Activated CD4-positive, alpha-beta memory T cell treated with anti-CD3 and anti-CD28 coated beads, Interleukin-2, amount 10 ng/mL, durations not matched to agents 7 days and 5 days (primary cell): ENCODE measurements at regions not wholly inside any gene's neighbourhood (a gene's known extent, or its start where the extent isn't known, plus 50 kb on each side); places are given as distances from the start of the nearest gene placed in this dataset.

Experiments used
- CTCF ChIA-PET: fragments of 350-600 bp; sonication (Branson Sonifier 250); formaldehyde crosslinking; loops from one replicate; lab custom pipeline; 2021; ENCODE audit warnings: antibody characterized with exemption, inconsistent platforms; lab: Charles Lee
- POLR2A ChIA-PET: fragments of 350-600 bp; sonication (Branson Sonifier 250); formaldehyde crosslinking; loops from one replicate; lab custom pipeline; 2021; ENCODE audit warnings: antibody characterized with exemption; lab: Charles Lee
- DNase-seq: peaks from one replicate; pipeline ENCODE4 v3.0.0-alpha.2; 2020
- H3K27ac Mint-ChIP-seq: one replicate; pipeline ENCODE4 v1.8.0; 2021; ENCODE audit warnings: mild to moderate bottlenecking, mixed read lengths
- H3K27me3 Mint-ChIP-seq: one replicate; pipeline ENCODE4 v1.8.0; 2021; ENCODE audit warnings: mixed read lengths
- H3K36me3 Mint-ChIP-seq: one replicate; pipeline ENCODE4 v1.8.0; 2021; ENCODE audit warnings: low read depth, mixed read lengths
- H3K4me1 Mint-ChIP-seq: one replicate; pipeline ENCODE4 v1.8.0; 2021; ENCODE audit warnings: mixed read lengths
- H3K4me3 Mint-ChIP-seq: one replicate; pipeline ENCODE4 v1.8.0; 2021; ENCODE audit warnings: mild to moderate bottlenecking, mixed read lengths
- H3K9me3 Mint-ChIP-seq: one replicate; pipeline ENCODE4 v1.8.0; 2021; ENCODE audit warnings: mixed read lengths

DNA sequence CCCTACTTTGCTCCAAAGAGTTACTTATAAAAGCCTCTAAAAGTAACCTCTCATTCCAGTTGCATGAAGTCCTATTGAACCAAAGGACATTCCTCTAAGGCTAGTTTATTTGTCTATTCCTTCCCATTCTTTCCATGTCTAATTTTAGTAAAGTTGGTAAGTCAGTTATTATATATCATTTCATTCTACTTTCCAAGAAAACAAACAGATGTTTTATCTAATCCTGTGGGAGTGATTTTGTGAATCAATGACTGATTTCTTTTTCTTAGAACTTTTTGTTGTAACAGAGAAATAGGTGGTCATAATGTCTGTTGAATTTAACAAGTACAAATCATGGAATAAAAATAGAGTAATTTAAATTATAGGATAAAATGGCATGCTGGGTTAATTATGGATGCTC, 286.3 kb downstream of the FSIP2 start:
- H3K36me3 Mint-ChIP-seq = no peaks in the 10 kb centered on the region
- no peak overlapping the region for H3K4me3 Mint-ChIP-seq
- no peaks in the 10 kb centered on the region for H3K27me3 Mint-ChIP-seq
- H3K9me3 Mint-ChIP-seq = no peaks in the 10 kb centered on the region
- H3K27ac Mint-ChIP-seq = no peak overlapping the region
- no peaks in the 10 kb centered on the region for H3K4me1 Mint-ChIP-seq
- POLR2A ChIA-PET = no interaction called here
- no peak for DNase-seq
- CTCF ChIA-PET = no interaction called here

GRCh38 chr2:186027922-186028321, 289.3 kb downstream of the FSIP2 start:
- no peaks in the 10 kb centered on the region for H3K36me3 Mint-ChIP-seq
- no peak overlapping the region for H3K4me3 Mint-ChIP-seq
- no peaks in the 10 kb centered on the region for H3K4me1 Mint-ChIP-seq
- ChIA-PET CTCF (no interaction called here), POLR2A (no interaction called here)
- DNase-seq = no peak
- no peaks in the 10 kb centered on the region for H3K27me3 Mint-ChIP-seq
- no peak overlapping the region for H3K27ac Mint-ChIP-seq
- no peaks in the 10 kb centered on the region for H3K9me3 Mint-ChIP-seq

DNA sequence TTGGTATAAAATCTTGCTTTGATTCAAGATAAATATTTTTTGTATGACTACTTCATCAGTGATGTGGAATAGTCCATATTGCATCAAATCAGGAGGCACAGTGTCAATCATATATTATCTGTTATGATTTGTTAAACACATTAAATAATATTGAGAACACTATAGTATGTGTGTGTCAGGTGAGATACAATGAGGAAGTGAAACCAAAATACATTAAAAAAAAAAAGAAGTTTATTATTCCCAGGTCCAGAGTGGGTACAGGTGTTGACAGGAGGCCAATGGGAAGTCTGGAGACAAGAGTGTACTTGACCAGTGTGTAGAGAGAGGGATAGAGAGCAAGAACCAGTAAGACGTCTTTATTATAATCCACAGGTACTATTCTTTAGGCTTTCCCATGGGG, 292.6 kb downstream of the FSIP2 start:
- ChIA-PET POLR2A (no interaction called here), CTCF (no interaction called here)
- H3K4me3 Mint-ChIP-seq = no peak overlapping the region
- no peaks in the 10 kb centered on the region for H3K4me1 Mint-ChIP-seq
- H3K27me3 Mint-ChIP-seq = no peaks in the 10 kb centered on the region
- no peaks in the 10 kb centered on the region for H3K9me3 Mint-ChIP-seq
- no peaks in the 10 kb centered on the region for H3K36me3 Mint-ChIP-seq
- no peak overlapping the region for H3K27ac Mint-ChIP-seq
- DNase-seq = no peak

DNA sequence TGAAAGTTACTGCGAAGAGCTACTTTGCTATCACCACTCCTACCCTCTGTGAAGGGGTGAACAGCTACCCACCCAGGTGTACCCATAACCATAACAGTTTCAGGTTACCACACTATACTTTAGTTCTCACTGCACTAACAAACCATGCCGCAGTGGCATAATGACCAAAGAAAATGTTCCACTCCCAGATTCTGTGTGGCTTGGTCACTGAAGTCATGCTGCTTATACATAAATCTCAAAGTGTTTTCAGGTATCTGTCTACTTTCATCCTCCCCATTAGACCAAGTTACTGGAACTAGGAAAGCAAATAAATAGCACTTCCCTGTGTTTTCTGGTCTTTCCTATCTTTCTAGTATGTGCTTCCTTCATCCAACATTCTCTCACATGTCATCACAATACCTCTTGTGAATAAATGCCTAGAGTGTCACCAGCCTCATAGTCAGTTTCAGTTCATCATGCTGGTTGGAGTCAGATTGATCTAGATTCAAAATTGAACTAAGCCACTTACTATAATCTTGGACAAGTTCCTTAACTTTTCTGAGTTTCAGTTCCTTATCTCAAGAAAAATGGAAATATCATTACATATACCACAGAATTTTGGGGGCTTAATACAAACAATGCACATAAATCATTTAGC, 293.6 kb downstream of the FSIP2 start:
- H3K9me3 Mint-ChIP-seq = no peaks in the 10 kb centered on the region
- H3K36me3 Mint-ChIP-seq = no peaks in the 10 kb centered on the region
- DNase-seq = no peak
- H3K27me3 Mint-ChIP-seq = no peaks in the 10 kb centered on the region
- no peak overlapping the region for H3K27ac Mint-ChIP-seq
- ChIA-PET POLR2A (no interaction called here), CTCF (no interaction called here)
- H3K4me1 Mint-ChIP-seq = no peaks in the 10 kb centered on the region
- no peak overlapping the region for H3K4me3 Mint-ChIP-seq

DNA sequence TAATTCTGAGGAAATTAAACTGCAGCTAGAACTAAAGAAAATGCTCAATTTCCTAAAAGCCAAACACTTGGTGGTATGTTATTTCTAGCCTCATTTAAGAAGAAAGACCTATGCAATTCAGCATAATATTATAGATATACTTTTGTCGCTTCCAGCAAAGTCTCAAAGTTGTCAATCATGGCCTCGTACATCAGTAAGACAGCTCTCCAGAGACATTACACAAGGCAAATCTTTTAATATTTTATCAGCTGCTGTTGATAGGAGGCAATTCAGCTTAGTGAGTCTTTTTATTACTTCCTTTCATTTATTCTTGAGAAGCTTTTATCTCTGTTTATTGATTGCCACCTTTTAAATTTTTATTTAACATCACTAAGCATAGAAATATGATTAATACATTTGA, 294.3 kb downstream of the FSIP2 start:
- CTCF ChIA-PET = interaction anchor here (0.6 kb wide), 1 partner anchor 404 kb away, joined by 3 read pairs; no protein-coding TSS in a partner anchor
- H3K4me1 Mint-ChIP-seq = no peaks in the 10 kb centered on the region
- H3K4me3 Mint-ChIP-seq = no peak overlapping the region
- DNase-seq = no peak
- POLR2A ChIA-PET = no interaction called here
- no peak overlapping the region for H3K27ac Mint-ChIP-seq
- no peaks in the 10 kb centered on the region for H3K9me3 Mint-ChIP-seq
- no peaks in the 10 kb centered on the region for H3K27me3 Mint-ChIP-seq
- H3K36me3 Mint-ChIP-seq = no peaks in the 10 kb centered on the region

DNA sequence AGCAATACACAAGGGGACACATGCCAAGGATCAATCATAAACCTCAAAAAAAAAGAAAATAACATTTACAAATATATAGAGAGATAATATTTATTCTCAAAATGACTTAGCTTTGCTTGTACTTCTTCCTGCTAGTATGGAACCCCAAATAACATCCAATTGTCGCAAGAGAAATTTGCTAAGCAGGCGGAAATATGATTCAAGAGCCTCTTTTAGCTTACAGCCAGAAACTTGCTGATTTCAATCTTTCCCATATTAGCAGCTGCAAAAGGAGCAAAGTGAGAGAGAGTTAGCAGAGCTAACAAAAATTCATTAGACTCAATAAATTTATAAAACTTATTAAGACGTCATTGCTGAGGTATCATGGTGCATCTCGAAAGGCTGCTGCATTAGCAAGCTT, 294.9 kb downstream of the FSIP2 start:
- Mint-ChIP-seq H3K27ac (no peak overlapping the region), H3K36me3 (no peaks in the 10 kb centered on the region), H3K4me3 (no peak overlapping the region), H3K27me3 (no peaks in the 10 kb centered on the region), H3K9me3 (no peaks in the 10 kb centered on the region), H3K4me1 (no peaks in the 10 kb centered on the region)
- ChIA-PET POLR2A (no interaction called here), CTCF (interaction anchor here (0.6 kb wide), 1 partner anchor 404 kb away, joined by 3 read pairs; no protein-coding TSS in a partner anchor)
- no peak for DNase-seq

DNA sequence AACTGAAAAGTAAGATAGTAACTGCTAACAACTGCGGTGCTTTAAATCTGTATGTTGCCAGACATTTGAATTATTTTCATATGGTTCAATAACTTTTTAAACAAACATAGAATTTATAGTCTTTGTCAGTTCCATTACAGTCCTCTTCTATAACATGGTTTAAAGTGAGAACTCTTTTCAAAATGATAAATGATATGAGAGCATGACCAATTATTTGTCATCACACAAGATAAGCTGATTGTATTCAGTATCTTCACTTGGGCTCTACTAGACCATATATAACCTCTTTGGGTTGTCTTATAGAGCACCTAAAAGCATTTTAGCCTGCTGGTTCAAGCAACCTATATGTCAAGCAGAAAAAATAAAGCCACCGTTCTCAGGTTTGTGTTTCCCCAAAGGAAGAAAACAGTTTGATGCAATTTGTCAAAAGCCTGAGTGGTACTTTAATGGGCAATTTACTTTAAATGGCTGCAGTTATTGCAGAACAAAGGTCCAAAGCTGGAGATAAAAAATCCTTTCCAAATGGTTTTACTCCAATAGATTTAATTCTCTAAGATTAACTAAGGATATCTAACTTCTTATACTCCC, 298.4 kb downstream of the FSIP2 start:
- H3K4me3 Mint-ChIP-seq = no peak overlapping the region
- H3K36me3 Mint-ChIP-seq = no peaks in the 10 kb centered on the region
- no peaks in the 10 kb centered on the region for H3K4me1 Mint-ChIP-seq
- ChIA-PET POLR2A (no interaction called here), CTCF (no interaction called here)
- DNase-seq = no peak
- no peaks in the 10 kb centered on the region for H3K27me3 Mint-ChIP-seq
- no peak overlapping the region for H3K27ac Mint-ChIP-seq
- no peaks in the 10 kb centered on the region for H3K9me3 Mint-ChIP-seq

- Mint-ChIP-seq H3K36me3 (no peaks in the 10 kb centered on the region), H3K27me3 (no peaks in the 10 kb centered on the region), H3K9me3 (no peaks in the 10 kb centered on the region), H3K27ac (no peak overlapping the region), H3K4me3 (no peak overlapping the region), H3K4me1 (no peaks in the 10 kb centered on the region)
- POLR2A ChIA-PET = no interaction called here
- CTCF ChIA-PET = no interaction called here
- DNase-seq = no peak
Observed at GRCh38 chr2:186042207-186043028, 303.8 kb downstream of the FSIP2 start.

- Mint-ChIP-seq H3K36me3 (no peaks in the 10 kb centered on the region), H3K4me1 (no peaks in the 10 kb centered on the region), H3K27ac (no peak overlapping the region), H3K27me3 (no peaks in the 10 kb centered on the region), H3K4me3 (no peak overlapping the region), H3K9me3 (no peaks in the 10 kb centered on the region)
- no peak for DNase-seq
- ChIA-PET POLR2A (no interaction called here), CTCF (no interaction called here)
Observed at GRCh38 chr2:186044761-186045160, 306.2 kb downstream of the FSIP2 start.

DNA sequence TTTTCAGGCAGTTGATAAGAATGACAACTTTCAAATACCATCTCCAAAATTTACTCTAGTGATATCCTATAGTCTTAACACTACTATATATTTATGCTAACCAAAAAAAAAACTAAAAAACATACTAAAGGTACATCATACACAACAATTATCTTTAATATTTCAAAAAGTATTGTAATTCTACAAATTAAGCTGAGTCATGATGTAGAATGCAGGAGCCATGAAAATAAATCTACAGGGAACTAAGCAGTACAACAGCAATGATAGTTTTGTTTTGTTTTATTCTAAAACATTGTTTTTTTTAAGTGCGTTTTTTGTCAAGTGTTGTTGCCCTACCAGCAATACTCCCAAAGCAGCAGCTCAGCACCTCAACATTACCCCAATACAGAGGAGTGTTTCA, 314.3 kb downstream of the FSIP2 start:
- CTCF ChIA-PET = no interaction called here
- POLR2A ChIA-PET = no interaction called here
- H3K4me3 Mint-ChIP-seq = no peak overlapping the region
- DNase-seq = no peak
- H3K36me3 Mint-ChIP-seq = no peaks in the 10 kb centered on the region
- no peaks in the 10 kb centered on the region for H3K27me3 Mint-ChIP-seq
- no peaks in the 10 kb centered on the region for H3K4me1 Mint-ChIP-seq
- no peak overlapping the region for H3K27ac Mint-ChIP-seq
- H3K9me3 Mint-ChIP-seq = no peaks in the 10 kb centered on the region

GRCh38 chr2:186058614-186059013, 320.0 kb downstream of the FSIP2 start:
- DNase-seq = no peak
- no peaks in the 10 kb centered on the region for H3K4me1 Mint-ChIP-seq
- H3K4me3 Mint-ChIP-seq = no peak overlapping the region
- ChIA-PET CTCF (no interaction called here), POLR2A (no interaction called here)
- no peaks in the 10 kb centered on the region for H3K27me3 Mint-ChIP-seq
- no peak overlapping the region for H3K27ac Mint-ChIP-seq
- H3K9me3 Mint-ChIP-seq = no peaks in the 10 kb centered on the region
- no peaks in the 10 kb centered on the region for H3K36me3 Mint-ChIP-seq

- CTCF ChIA-PET = no interaction called here
- Mint-ChIP-seq H3K4me1 (no peaks in the 10 kb centered on the region), H3K36me3 (no peaks in the 10 kb centered on the region), H3K4me3 (no peak overlapping the region), H3K27me3 (no peaks in the 10 kb centered on the region), H3K27ac (no peak overlapping the region), H3K9me3 (no peaks in the 10 kb centered on the region)
- no peak for DNase-seq
- POLR2A ChIA-PET = no interaction called here
Observed at GRCh38 chr2:186059096-186059495, 320.5 kb downstream of the FSIP2 start.

- POLR2A ChIA-PET = no interaction called here
- Mint-ChIP-seq H3K4me1 (no peaks in the 10 kb centered on the region), H3K27me3 (no peaks in the 10 kb centered on the region), H3K27ac (no peak overlapping the region), H3K36me3 (no peaks in the 10 kb centered on the region), H3K9me3 (no peaks in the 10 kb centered on the region), H3K4me3 (no peak overlapping the region)
- CTCF ChIA-PET = no interaction called here
- DNase-seq = no peak
Observed at GRCh38 chr2:186060744-186061440, 322.3 kb downstream of the FSIP2 start.
